Vagina (tissue), 2 donors: ENCODE measurements at regions not wholly inside any gene's neighbourhood (a gene's known extent, or its start where the extent isn't known, plus 50 kb on each side); places are given as distances from the start of the nearest gene placed in this dataset.

ENCODE experiments used
- DNase-seq, 2 donors: peaks; one replicate each; pipeline ENCODE4 v3.0.0-alpha.2; 2017; ENCODE audit errors: extremely low spot score in 2 of 2
- H3K27ac ChIP-seq: fragments of 200-600 bp; sonication (generic); one replicate; pipeline ENCODE4 v1.5.1; 2019
- H3K27me3 ChIP-seq: fragments of 200-600 bp; sonication (generic); one replicate; pipeline ENCODE4 v1.5.1; 2019
- H3K36me3 ChIP-seq, 2 donors: fragments of 200-600 bp; sonication (generic); one replicate each; pipeline ENCODE4 v1.5.1; 2017 to 2019
- H3K4me1 ChIP-seq: fragments of 200-600 bp; sonication (generic); one replicate; pipeline ENCODE4 v1.5.1; 2019
- H3K4me3 ChIP-seq, 2 donors: fragments of 200-600 bp; sonication (generic); 1 replicate in 1 of 2; 2 replicates in 1 of 2; pipeline ENCODE4 v1.5.1; 2016 to 2019
- H3K9me3 ChIP-seq: fragments of 200-600 bp; sonication (generic); one replicate; pipeline ENCODE4 v1.5.1; 2019
- POLR2A ChIP-seq, 2 donors: fragments of 450-650 bp; IDR thresholded peaks; one replicate each; pipeline ENCODE4 v1.6.1; 2017; ENCODE audit warnings: antibody characterized with exemption in 2 of 2, mild to moderate bottlenecking in 2 of 2, moderate library complexity in 2 of 2
- POLR2AphosphoS5 ChIP-seq, 2 donors: sonication (generic); formaldehyde crosslinking; IDR thresholded peaks; one replicate each; pipeline ENCODE4 v1.9.0; 2017; ENCODE audit warnings: antibody characterized with exemption in 2 of 2, mild to moderate bottlenecking in 2 of 2, low read depth in 1 of 2; ENCODE audit not compliant: insufficient read depth in 1 of 2
- intact Hi-C: fragments of 100-400 bp; cut with DNase I; formaldehyde crosslinking; loops from one replicate; pipeline ENCODE4 v1.15.1; 2023
- TF ChIP-seq, protein P1 (sequence below), 3 experiments: fragments of 450-650 bp in 2 of 3; fragments of 200-600 bp in 1 of 3; sonication (generic) in 1 of 3; IDR thresholded peaks; one replicate each; pipeline ENCODE4 v1.5.1; 2017 to 2019; ENCODE audit warnings: antibody characterized with exemption in 3 of 3, mild to moderate bottlenecking in 2 of 3, moderate library complexity in 2 of 3

DNA sequence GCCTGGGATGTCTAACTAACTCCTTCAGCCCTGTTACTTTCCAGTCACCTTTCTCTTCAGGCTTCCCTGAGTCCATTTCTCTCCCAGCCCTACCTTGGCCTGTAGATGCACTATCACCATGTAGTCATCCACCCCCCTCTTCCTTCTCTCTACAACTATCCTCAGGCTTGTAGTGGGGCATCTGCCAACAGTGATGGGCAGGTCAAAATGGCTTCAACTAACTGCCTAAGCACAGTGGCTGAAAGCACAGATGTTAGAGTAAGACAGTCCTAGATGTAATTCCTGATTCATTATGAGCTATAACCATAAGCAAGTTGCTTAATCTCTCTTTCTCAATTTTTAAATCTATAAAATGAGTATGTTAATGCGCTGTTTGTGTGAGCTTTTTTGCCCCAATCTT is 133.6 kb upstream of the NAV3 start:
- no peaks in the 10 kb centered on the region for H3K9me3 ChIP-seq
- TF ChIP-seq POLR2AphosphoS5 (IDR thresholded peaks at IDR 0.05; ENCODE audit: insufficient read depth in 1 of 2, low read depth in 1 of 2) = no peak
- TF ChIP-seq POLR2A (IDR thresholded peaks at IDR 0.05) = no peak
- TF ChIP-seq, protein P1, sequence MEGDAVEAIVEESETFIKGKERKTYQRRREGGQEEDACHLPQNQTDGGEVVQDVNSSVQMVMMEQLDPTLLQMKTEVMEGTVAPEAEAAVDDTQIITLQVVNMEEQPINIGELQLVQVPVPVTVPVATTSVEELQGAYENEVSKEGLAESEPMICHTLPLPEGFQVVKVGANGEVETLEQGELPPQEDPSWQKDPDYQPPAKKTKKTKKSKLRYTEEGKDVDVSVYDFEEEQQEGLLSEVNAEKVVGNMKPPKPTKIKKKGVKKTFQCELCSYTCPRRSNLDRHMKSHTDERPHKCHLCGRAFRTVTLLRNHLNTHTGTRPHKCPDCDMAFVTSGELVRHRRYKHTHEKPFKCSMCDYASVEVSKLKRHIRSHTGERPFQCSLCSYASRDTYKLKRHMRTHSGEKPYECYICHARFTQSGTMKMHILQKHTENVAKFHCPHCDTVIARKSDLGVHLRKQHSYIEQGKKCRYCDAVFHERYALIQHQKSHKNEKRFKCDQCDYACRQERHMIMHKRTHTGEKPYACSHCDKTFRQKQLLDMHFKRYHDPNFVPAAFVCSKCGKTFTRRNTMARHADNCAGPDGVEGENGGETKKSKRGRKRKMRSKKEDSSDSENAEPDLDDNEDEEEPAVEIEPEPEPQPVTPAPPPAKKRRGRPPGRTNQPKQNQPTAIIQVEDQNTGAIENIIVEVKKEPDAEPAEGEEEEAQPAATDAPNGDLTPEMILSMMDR (IDR thresholded peaks at IDR 0.05) = no peak
- DNase-seq = no peak
- H3K36me3 ChIP-seq = no peaks in the 10 kb centered on the region
- no peak overlapping the region for H3K4me3 ChIP-seq
- H3K27me3 ChIP-seq = no peaks in the 10 kb centered on the region
- intact Hi-C loops = no loop called here
- H3K4me1 ChIP-seq = no peaks in the 10 kb centered on the region
- H3K27ac ChIP-seq = no peak overlapping the region

- Histone ChIP-seq H3K27ac (no peak overlapping the region), H3K4me3 (no peak overlapping the region), H3K36me3 (no peaks in the 10 kb centered on the region), H3K9me3 (no peaks in the 10 kb centered on the region), H3K27me3 (no peaks in the 10 kb centered on the region), H3K4me1 (no peaks in the 10 kb centered on the region)
- DNase-seq = no peak
- TF ChIP-seq, protein P1 (IDR thresholded peaks at IDR 0.05) = no peak
- TF ChIP-seq POLR2AphosphoS5 (IDR thresholded peaks at IDR 0.05; ENCODE audit: insufficient read depth in 1 of 2, low read depth in 1 of 2) (no peak), POLR2A (IDR thresholded peaks at IDR 0.05) (no peak)
- intact Hi-C loops = no loop called here
Measured at GRCh38 chr12:77696183-77696582, 134.5 kb upstream of the NAV3 start.

DNA sequence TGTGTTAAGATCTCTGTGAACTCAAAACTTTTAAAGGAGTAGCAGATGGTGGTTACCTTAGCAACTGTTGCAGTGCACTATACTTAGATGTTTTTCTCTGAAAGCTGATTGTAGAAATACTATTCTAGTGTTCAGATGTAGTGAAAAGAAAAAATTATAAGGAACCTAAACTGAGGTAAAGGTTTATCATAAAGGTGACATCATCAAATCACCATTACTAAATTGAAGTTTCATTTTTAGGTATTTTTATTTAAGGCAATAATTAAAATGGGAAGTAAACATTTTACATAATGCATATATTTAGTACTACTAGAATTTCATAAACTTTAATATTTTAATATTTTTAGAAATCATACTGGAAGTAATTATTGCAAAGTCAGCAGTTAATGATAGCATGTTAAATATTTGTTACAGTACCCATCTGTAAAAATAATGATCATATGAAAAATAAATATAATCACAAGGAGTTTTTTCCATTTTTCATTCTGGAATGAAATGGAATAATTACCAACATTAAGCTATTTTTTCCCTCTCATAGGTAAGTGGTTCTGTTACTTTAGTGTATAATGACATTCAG is 141.1 kb upstream of the NAV3 start:
- Histone ChIP-seq H3K36me3 (no peaks in the 10 kb centered on the region), H3K4me1 (no peaks in the 10 kb centered on the region), H3K27ac (no peak overlapping the region), H3K27me3 (no peaks in the 10 kb centered on the region), H3K9me3 (no peaks in the 10 kb centered on the region), H3K4me3 (no peak overlapping the region)
- DNase-seq = no peak
- TF ChIP-seq, protein P1 (IDR thresholded peaks at IDR 0.05) = no peak
- no peak for TF ChIP-seq POLR2AphosphoS5 (IDR thresholded peaks at IDR 0.05; ENCODE audit: insufficient read depth in 1 of 2, low read depth in 1 of 2)
- no peak for TF ChIP-seq POLR2A (IDR thresholded peaks at IDR 0.05)
- intact Hi-C loops = no loop called here

- Histone ChIP-seq H3K27ac (no peak overlapping the region), H3K9me3 (no peaks in the 10 kb centered on the region), H3K4me3 (no peak overlapping the region), H3K4me1 (no peaks in the 10 kb centered on the region), H3K36me3 (no peaks in the 10 kb centered on the region), H3K27me3 (no peaks in the 10 kb centered on the region)
- intact Hi-C loops = no loop called here
- TF ChIP-seq POLR2AphosphoS5 (IDR thresholded peaks at IDR 0.05; ENCODE audit: insufficient read depth in 1 of 2, low read depth in 1 of 2) = no peak
- no peak for TF ChIP-seq POLR2A (IDR thresholded peaks at IDR 0.05)
- TF ChIP-seq, protein P1 (IDR thresholded peaks at IDR 0.05) = no peak
- DNase-seq = no peak
Measured at GRCh38 chr12:77687321-77687720, 143.4 kb upstream of the NAV3 start.

- DNase-seq = no peak
- no peaks in the 10 kb centered on the region for H3K4me1 ChIP-seq
- no peaks in the 10 kb centered on the region for H3K36me3 ChIP-seq
- H3K4me3 ChIP-seq = no peak overlapping the region
- H3K9me3 ChIP-seq = no peaks in the 10 kb centered on the region
- H3K27me3 ChIP-seq = no peaks in the 10 kb centered on the region
- H3K27ac ChIP-seq = no peak overlapping the region
- TF ChIP-seq, protein P1 (IDR thresholded peaks at IDR 0.05) = no peak
- TF ChIP-seq POLR2AphosphoS5 (IDR thresholded peaks at IDR 0.05; ENCODE audit: insufficient read depth in 1 of 2, low read depth in 1 of 2) = no peak
- no peak for TF ChIP-seq POLR2A (IDR thresholded peaks at IDR 0.05)
- intact Hi-C loops = no loop called here
Measured at GRCh38 chr12:77686760-77687159, 143.9 kb upstream of the NAV3 start.
